Fibroblast of pulmonary artery (primary cell): ENCODE measurements at regions not wholly inside any gene's neighbourhood (a gene's known extent, or its start where the extent isn't known, plus 50 kb on each side); places are given as distances from the start of the nearest gene placed in this dataset.

Experiments used
- DNase-seq: peaks from one replicate; pipeline ENCODE4 v3.0.0-alpha.2; 2010; ENCODE audit warnings: low read depth
- H3K4me3 ChIP-seq: replicated peaks from 2 replicates; pipeline ENCODE4 v1.5.1; 2011; ENCODE audit warnings: low read depth, mild to moderate bottlenecking, control low read depth, low read length, moderate library complexity
- TF ChIP-seq, protein P1 (sequence below): IDR thresholded peaks from 2 replicates; pipeline ENCODE4 v1.5.1; 2011; ENCODE audit warnings: mild to moderate bottlenecking, control low read depth, low read length, inconsistent platforms; ENCODE audit errors: missing control alignments

DNA sequence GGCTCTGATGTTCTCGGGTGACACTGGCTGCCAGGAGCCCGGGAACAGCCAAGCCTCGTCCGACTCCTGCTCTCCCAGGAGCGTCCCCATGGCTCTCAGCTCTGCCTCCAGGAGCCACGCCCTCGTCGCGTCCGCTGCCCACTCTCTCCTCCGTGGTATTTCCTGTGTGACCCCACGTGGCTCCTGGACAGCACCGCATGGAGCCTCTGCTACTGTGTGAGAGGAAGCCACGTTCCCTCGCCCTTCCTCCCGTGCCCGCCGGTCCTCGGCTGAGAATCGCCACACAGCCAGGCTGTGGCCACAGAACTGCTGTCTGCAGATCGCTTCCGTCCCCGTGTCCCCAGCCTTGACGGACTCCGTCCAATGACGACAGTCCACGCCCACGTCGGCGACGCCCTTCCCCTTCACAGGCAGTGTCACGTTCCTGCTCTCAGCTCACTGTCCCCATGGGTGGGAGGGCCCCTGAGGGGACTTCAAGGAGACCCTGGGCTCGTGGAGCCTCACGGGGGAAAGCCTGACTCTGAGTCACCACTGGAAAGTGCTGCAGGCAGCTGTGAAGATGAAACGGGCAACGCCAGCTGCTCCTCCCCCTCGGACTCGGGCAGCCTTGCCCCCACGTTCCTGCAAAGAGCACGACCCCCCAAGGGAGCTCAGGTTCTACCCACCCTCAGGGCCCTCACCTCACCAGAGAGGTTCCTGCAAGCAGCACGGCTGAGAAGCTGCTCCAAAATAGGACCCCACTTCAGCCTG is 458.5 kb downstream of the BRD1 start:
- DNase-seq, result no peak
- no peak overlapping the region for H3K4me3 ChIP-seq
- TF ChIP-seq, protein P1, sequence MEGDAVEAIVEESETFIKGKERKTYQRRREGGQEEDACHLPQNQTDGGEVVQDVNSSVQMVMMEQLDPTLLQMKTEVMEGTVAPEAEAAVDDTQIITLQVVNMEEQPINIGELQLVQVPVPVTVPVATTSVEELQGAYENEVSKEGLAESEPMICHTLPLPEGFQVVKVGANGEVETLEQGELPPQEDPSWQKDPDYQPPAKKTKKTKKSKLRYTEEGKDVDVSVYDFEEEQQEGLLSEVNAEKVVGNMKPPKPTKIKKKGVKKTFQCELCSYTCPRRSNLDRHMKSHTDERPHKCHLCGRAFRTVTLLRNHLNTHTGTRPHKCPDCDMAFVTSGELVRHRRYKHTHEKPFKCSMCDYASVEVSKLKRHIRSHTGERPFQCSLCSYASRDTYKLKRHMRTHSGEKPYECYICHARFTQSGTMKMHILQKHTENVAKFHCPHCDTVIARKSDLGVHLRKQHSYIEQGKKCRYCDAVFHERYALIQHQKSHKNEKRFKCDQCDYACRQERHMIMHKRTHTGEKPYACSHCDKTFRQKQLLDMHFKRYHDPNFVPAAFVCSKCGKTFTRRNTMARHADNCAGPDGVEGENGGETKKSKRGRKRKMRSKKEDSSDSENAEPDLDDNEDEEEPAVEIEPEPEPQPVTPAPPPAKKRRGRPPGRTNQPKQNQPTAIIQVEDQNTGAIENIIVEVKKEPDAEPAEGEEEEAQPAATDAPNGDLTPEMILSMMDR, result no peak

- TF ChIP-seq, protein P1, result no peak
- no peak overlapping the region for H3K4me3 ChIP-seq
- no peak for DNase-seq
These were observed 459.3 kb downstream of the BRD1 start for GRCh38 chr22:49368221-49368975.

DNA sequence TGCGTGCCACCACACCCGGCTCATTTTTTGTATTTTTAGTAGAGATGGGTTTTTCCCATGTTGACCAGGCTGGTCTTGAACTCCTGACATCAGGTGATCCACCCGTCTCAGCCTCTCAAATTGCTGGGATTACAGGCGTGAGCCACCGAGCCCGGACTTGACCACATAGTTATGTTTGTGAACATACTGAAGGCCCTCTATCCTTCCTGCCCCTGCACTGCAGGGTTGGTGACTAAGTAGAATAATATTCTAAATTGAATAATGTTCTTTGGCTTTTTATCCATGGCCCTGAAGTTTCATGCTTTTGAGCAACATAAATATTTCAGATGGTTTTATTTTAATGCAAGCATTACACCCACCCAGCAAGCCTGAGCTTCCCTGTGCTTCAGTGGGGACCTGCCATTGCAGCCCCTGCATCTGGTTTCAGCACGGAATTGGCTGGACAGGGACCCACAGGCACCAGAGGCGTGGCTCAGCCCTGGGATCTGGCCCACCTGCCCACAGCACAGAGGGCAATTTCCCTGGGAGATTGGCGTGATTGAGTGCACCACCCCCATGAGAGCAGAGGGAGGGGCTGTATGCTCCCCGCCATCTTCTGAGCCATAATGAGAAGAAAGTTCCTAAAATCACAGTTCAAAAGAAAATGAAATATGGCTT is 460.5 kb downstream of the BRD1 start:
- DNase-seq, result no peak
- TF ChIP-seq, protein P1, result no peak

GRCh38 chr22:49366437-49366836 is 461.2 kb downstream of the BRD1 start:
- H3K4me3 ChIP-seq, result no peak overlapping the region
- TF ChIP-seq, protein P1, result no peak
- no peak for DNase-seq

More for the DNA sequence above, 460.5 kb downstream of the BRD1 start:
- H3K4me3 ChIP-seq, result no peak overlapping the region

- no peak overlapping the region for H3K4me3 ChIP-seq
- no peak for DNase-seq
- TF ChIP-seq, protein P1, result no peak
These were observed 461.8 kb downstream of the BRD1 start for GRCh38 chr22:49365910-49366309.

DNA sequence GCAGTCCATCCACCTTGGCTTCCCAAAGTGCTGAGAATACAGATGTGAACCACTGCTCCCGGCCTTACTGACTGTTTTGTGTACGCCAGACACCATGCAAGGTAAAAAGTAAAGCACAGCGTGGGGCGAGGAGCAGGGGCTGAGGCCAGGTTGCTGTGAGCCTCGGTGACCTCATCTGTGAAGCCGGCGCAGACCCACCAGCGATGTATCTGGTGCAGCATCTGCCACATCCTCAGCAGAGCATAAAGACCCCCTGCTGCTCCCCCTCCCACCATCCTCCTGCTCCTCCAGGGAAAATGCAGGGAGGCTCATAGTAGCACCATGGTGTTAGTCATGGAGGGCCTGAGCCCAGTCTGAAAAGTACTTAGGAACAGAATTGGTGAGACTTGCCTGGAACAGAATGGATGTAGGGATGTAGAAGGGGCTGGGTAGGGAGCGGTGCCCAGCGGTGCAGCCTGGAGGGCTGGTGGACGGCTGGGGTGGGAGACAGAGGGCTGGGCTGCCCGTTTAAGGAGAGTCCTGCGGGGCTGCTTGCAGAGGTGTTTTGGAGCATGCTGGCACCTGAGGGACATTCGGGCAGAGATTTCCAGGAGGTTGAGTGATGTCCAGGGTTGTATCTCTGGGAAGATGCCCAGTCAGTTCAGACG is 462.4 kb downstream of the BRD1 start:
- no peak for DNase-seq
- TF ChIP-seq, protein P1, result no peak
- no peak overlapping the region for H3K4me3 ChIP-seq
